A549 (cell line): ENCODE measurements at regions not wholly inside any gene's neighbourhood (a gene's known extent, or its start where the extent isn't known, plus 50 kb on each side); places are given as distances from the start of the nearest gene placed in this dataset.
A peak's percentile ranks its signal among the peaks of the same experiment; 100 is the strongest.

ENCODE experiments used
- CBX8 ChIP-seq: fragments of 200-600 bp; sonication (generic); IDR thresholded peaks from 2 replicates; pipeline ENCODE4 v1.6.1; 2016
- CEBPB ChIP-seq, 2 experiments: fragments of >200 bp in 1 of 2; sonication (Bioruptor Twin) in 1 of 2; formaldehyde crosslinking in 1 of 2; IDR thresholded peaks; 2 replicates each; pipeline ENCODE4 v1.6.1; 2012 to 2016
- CHD2 ChIP-seq: fragments of 150-350 bp; IDR thresholded peaks from 2 replicates; pipeline ENCODE4 v1.6.1; 2014; ENCODE audit warnings: low read length; ENCODE audit not compliant: partially characterized antibody
- CTCF ChIP-seq: fragments of >200 bp; sonication (Bioruptor Twin); formaldehyde crosslinking; IDR thresholded peaks from 3 replicates; pipeline ENCODE4 v1.5.1; 2016
- E2F6 ChIP-seq: IDR thresholded peaks from 2 replicates; pipeline ENCODE4 v1.6.1; 2012; ENCODE audit warnings: low read depth, borderline replicate concordance
- EHMT2 ChIP-seq: fragments of 200-600 bp; sonication (generic); IDR thresholded peaks from 2 replicates; pipeline ENCODE4 v1.6.1; 2016; ENCODE audit warnings: antibody characterized with exemption, low read depth, mild to moderate bottlenecking, moderate library complexity
- EP300 ChIP-seq, 2 experiments: fragments of >200 bp; sonication (Bioruptor Twin); formaldehyde crosslinking; IDR thresholded peaks; 2 replicates in 1 of 2; 3 replicates in 1 of 2; pipeline ENCODE4 v1.6.1; 2016 to 2017
- HDAC2 ChIP-seq: fragments of 200-600 bp; sonication (generic); IDR thresholded peaks from 2 replicates; pipeline ENCODE4 v1.6.1; 2016
- HES2 ChIP-seq: fragments of >200 bp; sonication (Bioruptor Twin); formaldehyde crosslinking; IDR thresholded peaks from 2 replicates; pipeline ENCODE4 v1.6.1; 2016
- HEYL ChIP-seq: fragments of 250-450 bp; sonication (Bioruptor Pico); IDR thresholded peaks from 2 replicates; pipeline ENCODE4 v1.8.0; 2021; ENCODE audit warnings: mild to moderate bottlenecking, moderate library complexity
- HMGXB4 ChIP-seq: fragments of 250-450 bp; sonication (Bioruptor Pico); IDR thresholded peaks from 2 replicates; pipeline ENCODE4 v1.5.0; 2021; ENCODE audit warnings: mild to moderate bottlenecking, moderate library complexity, borderline replicate concordance
- HOXA7 ChIP-seq: fragments of 250-450 bp; sonication (Bioruptor Pico); IDR thresholded peaks from 2 replicates; pipeline ENCODE4 v1.5.0; 2020; ENCODE audit warnings: mild to moderate bottlenecking, moderate library complexity
- HOXB13 ChIP-seq: fragments of 250-450 bp; sonication (Bioruptor Pico); IDR thresholded peaks from 2 replicates; pipeline ENCODE4 v1.5.0; 2020; ENCODE audit warnings: low read depth, mild to moderate bottlenecking, moderate library complexity
- HOXB5 ChIP-seq: fragments of 250-450 bp; sonication (Bioruptor Pico); IDR thresholded peaks from 2 replicates; pipeline ENCODE4 v1.5.0; 2020; ENCODE audit warnings: mild to moderate bottlenecking, moderate library complexity
- JUNB ChIP-seq: fragments of >200 bp; sonication (Bioruptor Twin); formaldehyde crosslinking; IDR thresholded peaks from 2 replicates; pipeline ENCODE4 v1.6.1; 2016
- KDM1A ChIP-seq: fragments of 200-600 bp; sonication (generic); IDR thresholded peaks from 2 replicates; pipeline ENCODE4 v1.6.1; 2016; ENCODE audit warnings: low read depth, mild to moderate bottlenecking
- KDM5A ChIP-seq: fragments of 200-600 bp; sonication (generic); IDR thresholded peaks from 2 replicates; pipeline ENCODE4 v1.6.1; 2016; ENCODE audit warnings: antibody characterized with exemption, mild to moderate bottlenecking
- MAFK ChIP-seq: fragments of 450-650 bp; IDR thresholded peaks from 2 replicates; pipeline ENCODE4 v1.6.1; 2014; ENCODE audit not compliant: partially characterized antibody
- MAX ChIP-seq: IDR thresholded peaks from 2 replicates; pipeline ENCODE4 v1.6.1; 2012
- MAZ ChIP-seq: fragments of 150-350 bp; IDR thresholded peaks from 2 replicates; pipeline ENCODE4 v1.6.1; 2014; ENCODE audit warnings: antibody characterized with exemption, low read depth, low read length, borderline replicate concordance
- MYC ChIP-seq: IDR thresholded peaks from 2 replicates; pipeline ENCODE4 v1.6.1; 2012; ENCODE audit warnings: mild to moderate bottlenecking, inconsistent platforms, low read length, improper control_type of control experiment, borderline replicate concordance
- NR3C1 ChIP-seq: fragments of >200 bp; sonication (Bioruptor Twin); formaldehyde crosslinking; IDR thresholded peaks from 3 replicates; pipeline ENCODE4 v1.6.1; 2017
- PHF8 ChIP-seq: fragments of 200-600 bp; sonication (generic); IDR thresholded peaks from 2 replicates; pipeline ENCODE4 v1.6.1; 2016; ENCODE audit warnings: low read depth, mild to moderate bottlenecking, antibody characterized with exemption, moderate library complexity, borderline replicate concordance
- POLR2A ChIP-seq: IDR thresholded peaks from 2 replicates; pipeline ENCODE4 v1.6.1; 2012; ENCODE audit warnings: mild to moderate bottlenecking, low read length
- POLR2AphosphoS2 ChIP-seq: conservative IDR thresholded peaks from 2 replicates; pipeline ENCODE4 v1.6.1; 2012; ENCODE audit warnings: low read length, improper control_type of control experiment, inconsistent platforms
- RARB ChIP-seq: fragments of 250-450 bp; sonication (Bioruptor Pico); IDR thresholded peaks from 2 replicates; pipeline ENCODE4 v1.8.0; 2021; ENCODE audit warnings: mild to moderate bottlenecking, moderate library complexity
- RCOR1 ChIP-seq: fragments of 150-350 bp; IDR thresholded peaks from 2 replicates; pipeline ENCODE4 v1.6.1; 2014; ENCODE audit warnings: antibody characterized with exemption, low read length, low read depth
- RFX5 ChIP-seq: fragments of 450-650 bp; IDR thresholded peaks from 2 replicates; pipeline ENCODE4 v1.7.1; 2014; ENCODE audit warnings: antibody characterized with exemption, mild to moderate bottlenecking, moderate library complexity
- SMC3 ChIP-seq: fragments of >200 bp; sonication (Bioruptor Twin); formaldehyde crosslinking; IDR thresholded peaks from 3 replicates; pipeline ENCODE4 v1.6.1; 2018; ENCODE audit warnings: inconsistent platforms
- TP53 ChIP-seq: fragments of 250-450 bp; sonication (Bioruptor Pico); IDR thresholded peaks from 2 replicates; pipeline ENCODE4 v1.5.0; 2021; ENCODE audit warnings: mild to moderate bottlenecking, moderate library complexity
- USF2 ChIP-seq: fragments of 450-650 bp; IDR thresholded peaks from 2 replicates; pipeline ENCODE4 v1.6.1; 2014; ENCODE audit warnings: antibody characterized with exemption
- ZC3H11A ChIP-seq: fragments of 450-650 bp; IDR thresholded peaks from 2 replicates; pipeline ENCODE4 v1.6.1; 2014; ENCODE audit warnings: antibody characterized with exemption, mild to moderate bottlenecking
- ZNF302 ChIP-seq: fragments of 250-450 bp; sonication (Bioruptor Pico); IDR thresholded peaks from 2 replicates; pipeline ENCODE4 v1.9.0; 2021; ENCODE audit warnings: inconsistent platforms, mild to moderate bottlenecking, moderate library complexity
- TF ChIP-seq, protein P1 (sequence below): fragments of 250-450 bp; sonication (Bioruptor Pico); IDR thresholded peaks from 2 replicates; pipeline ENCODE4 v1.5.0; 2020; ENCODE audit warnings: low read depth, mild to moderate bottlenecking, moderate library complexity
- TF ChIP-seq, protein P2 (sequence below): IDR thresholded peaks from 2 replicates; pipeline ENCODE4 v1.6.1; 2012
- TF ChIP-seq, protein P3 (sequence below): fragments of >200 bp; sonication (Bioruptor Twin); formaldehyde crosslinking; IDR thresholded peaks from 3 replicates; pipeline ENCODE4 v1.6.1; 2016

GRCh38 chr15:62896380-62896866, 146.1 kb upstream of the TPM1 start (continued):
- TF ChIP-seq NR3C1 (no peak), HDAC2 (no peak), HEYL (peak; percentile 45; the same call in 1 of the 2 replicates), CEBPB (IDR thresholded peaks at IDR 0.05) (no peak), HMGXB4 (CRISPR knock-in tag) (no peak), PHF8 (no peak), MAZ (no peak), HOXB13 (peak; percentile 95), TP53 (CRISPR knock-in tag) (no peak), CHD2 (no peak), MAFK (no peak), E2F6 (no peak), POLR2AphosphoS2 (no peak), JUNB (no peak), HES2 (no peak), EP300 (IDR thresholded peaks at IDR 0.05) (no peak; a peak in 1 of 5 replicates), HOXA7 (CRISPR knock-in tag) (peak; percentile 58; the same call in 1 of the 2 replicates), RFX5 (no peak), MYC (no peak), HOXB5 (CRISPR knock-in tag) (peak; percentile 66; the same call in 1 of the 2 replicates), EHMT2 (no peak), KDM1A (no peak), CTCF (no peak), POLR2A (no peak; the same call in 1 of the 2 replicates), ZC3H11A (no peak), SMC3 (no peak), RARB (CRISPR knock-in tag) (no peak; the same call in 1 of the 2 replicates), KDM5A (no peak), ZNF302 (CRISPR knock-in tag) (no peak; the same call in 1 of the 2 replicates), MAX (no peak), RCOR1 (no peak), CBX8 (no peak), USF2 (no peak)
- TF ChIP-seq, protein P1, sequence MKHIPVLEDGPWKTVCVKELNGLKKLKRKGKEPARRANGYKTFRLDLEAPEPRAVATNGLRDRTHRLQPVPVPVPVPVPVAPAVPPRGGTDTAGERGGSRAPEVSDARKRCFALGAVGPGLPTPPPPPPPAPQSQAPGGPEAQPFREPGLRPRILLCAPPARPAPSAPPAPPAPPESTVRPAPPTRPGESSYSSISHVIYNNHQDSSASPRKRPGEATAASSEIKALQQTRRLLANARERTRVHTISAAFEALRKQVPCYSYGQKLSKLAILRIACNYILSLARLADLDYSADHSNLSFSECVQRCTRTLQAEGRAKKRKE (CRISPR knock-in tag), result peak; percentile 86; the same call in 1 of the 2 replicates
- TF ChIP-seq, protein P2, sequence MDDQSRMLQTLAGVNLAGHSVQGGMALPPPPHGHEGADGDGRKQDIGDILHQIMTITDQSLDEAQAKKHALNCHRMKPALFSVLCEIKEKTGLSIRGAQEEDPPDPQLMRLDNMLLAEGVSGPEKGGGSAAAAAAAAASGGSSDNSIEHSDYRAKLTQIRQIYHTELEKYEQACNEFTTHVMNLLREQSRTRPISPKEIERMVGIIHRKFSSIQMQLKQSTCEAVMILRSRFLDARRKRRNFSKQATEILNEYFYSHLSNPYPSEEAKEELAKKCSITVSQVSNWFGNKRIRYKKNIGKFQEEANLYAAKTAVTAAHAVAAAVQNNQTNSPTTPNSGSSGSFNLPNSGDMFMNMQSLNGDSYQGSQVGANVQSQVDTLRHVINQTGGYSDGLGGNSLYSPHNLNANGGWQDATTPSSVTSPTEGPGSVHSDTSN, result no peak
- TF ChIP-seq, protein P3, sequence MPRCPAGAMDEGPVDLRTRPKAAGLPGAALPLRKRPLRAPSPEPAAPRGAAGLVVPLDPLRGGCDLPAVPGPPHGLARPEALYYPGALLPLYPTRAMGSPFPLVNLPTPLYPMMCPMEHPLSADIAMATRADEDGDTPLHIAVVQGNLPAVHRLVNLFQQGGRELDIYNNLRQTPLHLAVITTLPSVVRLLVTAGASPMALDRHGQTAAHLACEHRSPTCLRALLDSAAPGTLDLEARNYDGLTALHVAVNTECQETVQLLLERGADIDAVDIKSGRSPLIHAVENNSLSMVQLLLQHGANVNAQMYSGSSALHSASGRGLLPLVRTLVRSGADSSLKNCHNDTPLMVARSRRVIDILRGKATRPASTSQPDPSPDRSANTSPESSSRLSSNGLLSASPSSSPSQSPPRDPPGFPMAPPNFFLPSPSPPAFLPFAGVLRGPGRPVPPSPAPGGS, result no peak
